HL-60 (cell line): ENCODE measurements at regions not wholly inside any gene's neighbourhood (a gene's known extent, or its start where the extent isn't known, plus 50 kb on each side); places are given as distances from the start of the nearest gene placed in this dataset.
"Not testable (repeated sequence)": the region's sequence is repeated elsewhere in the genome, so short reads cannot be mapped to it uniquely, and the experiment has no call there.

Experiments used
- DNase-seq, 2 experiments: peaks; one replicate each; pipeline ENCODE4 v3.0.0-alpha.2; 2010 to 2020; ENCODE audit warnings: low read depth in 1 of 2, low spot score in 1 of 2
- H3K27ac ChIP-seq: fragments of 250-450 bp; sonication (Bioruptor Pico); replicated peaks from 2 replicates; pipeline ENCODE4 v1.5.1; 2020; ENCODE audit warnings: mild to moderate bottlenecking, moderate library complexity
- H3K27me3 ChIP-seq: fragments of 250-450 bp; sonication (Bioruptor Pico); 2 replicates; pipeline ENCODE4 v1.5.1; 2021; ENCODE audit warnings: mild to moderate bottlenecking, moderate library complexity; ENCODE audit not compliant: insufficient read depth, poor library complexity, severe bottlenecking
- H3K4me3 ChIP-seq: replicated peaks from 2 replicates; pipeline ENCODE4 v1.5.1; 2011; ENCODE audit warnings: mild to moderate bottlenecking, control low read depth, low read length; ENCODE audit not compliant: insufficient read depth
- GABPA ChIP-seq: IDR thresholded peaks from 2 replicates; pipeline ENCODE4 v1.6.1; 2012; ENCODE audit warnings: low read depth
- POLR2AphosphoS5 ChIP-seq: IDR thresholded peaks from 2 replicates; pipeline ENCODE4 v1.6.1; 2012; ENCODE audit warnings: low read depth
- REST ChIP-seq: IDR thresholded peaks from 2 replicates; pipeline ENCODE4 v1.6.1; 2012; ENCODE audit warnings: low read depth; ENCODE audit not compliant: insufficient replicate concordance
- SPI1 ChIP-seq: IDR thresholded peaks from 2 replicates; pipeline ENCODE4 v1.6.1; 2012; ENCODE audit warnings: low read depth, mild to moderate bottlenecking, borderline replicate concordance
- TF ChIP-seq, protein P1 (sequence below): IDR thresholded peaks from one replicate; pipeline ENCODE4 v1.5.1; 2011; ENCODE audit warnings: low read length, control low read depth, inconsistent platforms; ENCODE audit not compliant: insufficient read depth

DNA sequence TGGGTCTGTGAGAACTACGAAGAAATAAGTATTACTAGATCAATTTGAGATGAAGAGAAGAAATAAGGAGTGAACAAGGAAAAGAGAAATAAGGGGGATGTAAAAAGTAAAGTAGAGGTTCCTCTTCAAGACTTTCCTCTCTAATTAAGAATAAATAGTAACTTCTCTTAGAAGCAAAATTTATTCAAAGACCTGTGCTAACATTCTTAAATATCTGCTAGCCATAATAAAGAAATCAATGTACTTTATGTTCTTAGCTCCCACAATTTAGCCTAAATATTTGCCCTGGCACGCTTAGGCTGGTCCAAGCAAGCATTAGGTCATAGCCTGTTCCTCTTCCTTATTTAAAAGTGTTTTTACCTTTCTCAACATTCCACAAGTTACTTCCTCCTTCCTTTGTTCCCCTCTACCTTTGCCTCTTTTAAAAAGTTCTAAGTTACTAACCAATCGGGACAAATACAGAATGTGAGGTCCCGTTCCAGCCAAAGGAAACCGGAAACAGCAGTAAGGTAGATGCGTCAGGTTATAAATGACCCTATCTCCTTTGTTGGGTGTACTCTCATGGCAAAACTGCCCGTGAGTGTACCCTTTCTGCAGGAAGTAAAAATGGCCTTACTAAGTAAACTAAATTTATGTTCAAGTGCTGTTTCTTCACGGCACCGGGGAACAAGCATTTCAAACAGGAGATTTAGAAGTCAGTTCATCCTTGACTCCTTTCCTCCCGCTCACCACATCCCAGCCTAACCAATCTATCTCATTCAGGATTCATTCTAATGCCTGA is 86.2 kb upstream of the PLEKHM1 start:
- peak; percentile 59; the same call in 1 of the 2 replicates for TF ChIP-seq SPI1
- not testable (repeated sequence) for H3K4me3 ChIP-seq, H3K27me3 ChIP-seq
- peak overlapping the region; percentile 52 for H3K27ac ChIP-seq
- peak in 1 of 2 experiments; percentile 44 for DNase-seq

DNA sequence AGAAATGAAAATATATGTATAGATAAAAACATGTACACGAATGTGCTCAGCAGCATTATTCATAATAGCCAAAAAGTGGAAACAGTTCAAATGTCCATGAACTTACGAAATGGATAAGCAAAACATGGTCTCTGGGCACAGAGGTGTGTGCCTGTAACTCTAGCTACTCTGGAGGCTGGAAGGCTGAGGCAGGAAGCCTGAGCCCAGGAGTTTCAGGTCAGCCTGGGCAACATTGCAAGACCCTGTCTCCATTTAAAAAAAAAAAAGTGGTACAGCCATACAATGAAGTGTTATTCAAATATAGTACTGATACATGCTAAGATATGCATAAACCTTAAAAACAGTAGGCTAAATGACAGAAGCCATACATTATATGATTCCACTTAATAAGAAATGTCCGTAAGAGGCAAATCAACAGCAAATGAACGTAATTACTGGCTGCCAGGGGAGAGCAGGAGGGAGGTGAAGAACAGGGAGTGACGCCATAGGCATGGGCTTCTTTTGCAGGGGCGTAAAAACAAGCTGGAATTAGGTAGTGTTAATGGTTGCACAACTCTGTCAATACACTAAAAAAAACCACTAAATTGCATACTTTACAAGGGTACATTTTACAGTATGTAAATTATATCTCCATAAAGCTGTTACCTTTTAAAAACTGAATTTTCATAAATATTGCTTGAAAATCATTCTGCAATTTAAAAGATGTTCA is 87.2 kb upstream of the PLEKHM1 start:
- Histone ChIP-seq H3K27ac (no peak overlapping the region), H3K4me3 (no peak overlapping the region), H3K27me3 (no peaks in the 10 kb centered on the region)
- DNase-seq, result no peak
- TF ChIP-seq POLR2AphosphoS5 (no peak), SPI1 (no peak), GABPA (no peak), REST (no peak)
- TF ChIP-seq, protein P1, sequence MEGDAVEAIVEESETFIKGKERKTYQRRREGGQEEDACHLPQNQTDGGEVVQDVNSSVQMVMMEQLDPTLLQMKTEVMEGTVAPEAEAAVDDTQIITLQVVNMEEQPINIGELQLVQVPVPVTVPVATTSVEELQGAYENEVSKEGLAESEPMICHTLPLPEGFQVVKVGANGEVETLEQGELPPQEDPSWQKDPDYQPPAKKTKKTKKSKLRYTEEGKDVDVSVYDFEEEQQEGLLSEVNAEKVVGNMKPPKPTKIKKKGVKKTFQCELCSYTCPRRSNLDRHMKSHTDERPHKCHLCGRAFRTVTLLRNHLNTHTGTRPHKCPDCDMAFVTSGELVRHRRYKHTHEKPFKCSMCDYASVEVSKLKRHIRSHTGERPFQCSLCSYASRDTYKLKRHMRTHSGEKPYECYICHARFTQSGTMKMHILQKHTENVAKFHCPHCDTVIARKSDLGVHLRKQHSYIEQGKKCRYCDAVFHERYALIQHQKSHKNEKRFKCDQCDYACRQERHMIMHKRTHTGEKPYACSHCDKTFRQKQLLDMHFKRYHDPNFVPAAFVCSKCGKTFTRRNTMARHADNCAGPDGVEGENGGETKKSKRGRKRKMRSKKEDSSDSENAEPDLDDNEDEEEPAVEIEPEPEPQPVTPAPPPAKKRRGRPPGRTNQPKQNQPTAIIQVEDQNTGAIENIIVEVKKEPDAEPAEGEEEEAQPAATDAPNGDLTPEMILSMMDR, result no peak

GRCh38 chr17:45578516-45579455 is 88.3 kb upstream of the PLEKHM1 start:
- no peak overlapping the region for H3K4me3 ChIP-seq
- no peaks in the 10 kb centered on the region for H3K27me3 ChIP-seq
- DNase-seq, result no peak
- no peak overlapping the region for H3K27ac ChIP-seq
- TF ChIP-seq REST, result no peak
- no peak for TF ChIP-seq SPI1
- TF ChIP-seq GABPA, result no peak
- TF ChIP-seq POLR2AphosphoS5, result no peak

GRCh38 chr17:45579529-45580495 is 89.3 kb upstream of the PLEKHM1 start:
- no peak for DNase-seq
- no peaks in the 10 kb centered on the region for H3K27me3 ChIP-seq
- TF ChIP-seq REST, result no peak
- H3K4me3 ChIP-seq, result no peak overlapping the region
- H3K27ac ChIP-seq, result no peak overlapping the region
